Fibroblast of mammary gland (primary cell): ENCODE measurements at regions not wholly inside any gene's neighbourhood (a gene's known extent, or its start where the extent isn't known, plus 50 kb on each side); places are given as distances from the start of the nearest gene placed in this dataset.
"Not testable (repeated sequence)": the region's sequence is repeated elsewhere in the genome, so short reads cannot be mapped to it uniquely, and the experiment has no call there.

ENCODE experiments used
- DNase-seq: peaks from one replicate; pipeline ENCODE4 v3.0.0-alpha.2; 2010; ENCODE audit warnings: low read depth
- H3K4me3 ChIP-seq: 2 replicates; pipeline ENCODE4 v1.5.1; 2011; ENCODE audit warnings: low read depth, mild to moderate bottlenecking, low read length, moderate library complexity; ENCODE audit not compliant: control insufficient read depth
- CTCF ChIP-seq: conservative IDR thresholded peaks from 2 replicates; pipeline ENCODE4 v1.5.1; 2011; ENCODE audit warnings: low read depth, low read length, inconsistent platforms; ENCODE audit not compliant: control insufficient read depth, insufficient read depth

- no peak for DNase-seq
- no peak overlapping the region for H3K4me3 ChIP-seq
- TF ChIP-seq CTCF, result no peak
These were observed 294.0 kb upstream of the HS6ST1 start for GRCh38 chr2:128612628-128613027.

- no peak for TF ChIP-seq CTCF
These were observed 294.7 kb upstream of the HS6ST1 start for GRCh38 chr2:128613351-128613750.

GRCh38 chr2:128613876-128614275 lies 295.2 kb upstream of the HS6ST1 start:
- TF ChIP-seq CTCF, result no peak
- H3K4me3 ChIP-seq, result no peak overlapping the region
- DNase-seq, result no peak

More at GRCh38 chr2:128613351-128613750, 294.7 kb upstream of the HS6ST1 start:
- no peak overlapping the region for H3K4me3 ChIP-seq
- DNase-seq, result no peak

- not testable (repeated sequence) for H3K4me3 ChIP-seq, DNase-seq
These were observed 296.2 kb upstream of the HS6ST1 start for GRCh38 chr2:128614907-128615306.

- no peak for DNase-seq
- no peak for TF ChIP-seq CTCF
- H3K4me3 ChIP-seq, result no peak overlapping the region
These were observed 296.9 kb upstream of the HS6ST1 start for GRCh38 chr2:128615571-128615970.

GRCh38 chr2:128617029-128617590 lies 298.4 kb upstream of the HS6ST1 start:
- H3K4me3 ChIP-seq, result no peak overlapping the region
- no peak for TF ChIP-seq CTCF
- no peak for DNase-seq

- no peak overlapping the region for H3K4me3 ChIP-seq
- no peak for DNase-seq
- no peak for TF ChIP-seq CTCF
These were observed 299.0 kb upstream of the HS6ST1 start for GRCh38 chr2:128617661-128618060.
